Activated CD8-positive, alpha-beta memory T cell treated with anti-CD3 and anti-CD28 coated beads, Interleukin-2, amount 50 U/mL, for 24 hours (primary cell): ENCODE measurements at regions not wholly inside any gene's neighbourhood (a gene's known extent, or its start where the extent isn't known, plus 50 kb on each side); places are given as distances from the start of the nearest gene placed in this dataset.

Experiments used
- DNase-seq: peaks from one replicate; pipeline ENCODE4 v3.0.0-alpha.2; 2020; ENCODE audit errors: extremely low read depth

- no peak for DNase-seq
These were observed 277.4 kb upstream of the SOX5 start for GRCh38 chr12:24226745-24227350.

DNA sequence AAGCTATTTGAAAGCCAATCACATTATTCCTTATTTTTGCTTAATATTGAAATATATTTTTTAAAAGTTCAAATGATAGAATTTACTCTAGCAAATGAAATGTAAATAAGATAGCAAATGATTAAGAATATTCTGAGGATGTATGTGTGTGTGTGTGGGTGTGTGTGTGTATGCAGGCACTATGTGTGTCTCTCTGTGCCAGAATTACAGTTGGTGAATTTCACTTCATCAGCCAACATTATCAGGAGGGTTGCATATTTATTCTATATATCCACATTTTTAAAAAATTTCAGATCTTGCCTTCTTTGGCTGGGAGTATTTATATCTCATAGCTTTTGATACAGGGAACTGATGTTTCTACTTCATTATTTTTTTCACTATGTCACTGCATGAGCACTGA is 274.9 kb upstream of the SOX5 start:
- no peak for DNase-seq

GRCh38 chr12:24223926-24224325 is 274.5 kb upstream of the SOX5 start:
- no peak for DNase-seq

DNA sequence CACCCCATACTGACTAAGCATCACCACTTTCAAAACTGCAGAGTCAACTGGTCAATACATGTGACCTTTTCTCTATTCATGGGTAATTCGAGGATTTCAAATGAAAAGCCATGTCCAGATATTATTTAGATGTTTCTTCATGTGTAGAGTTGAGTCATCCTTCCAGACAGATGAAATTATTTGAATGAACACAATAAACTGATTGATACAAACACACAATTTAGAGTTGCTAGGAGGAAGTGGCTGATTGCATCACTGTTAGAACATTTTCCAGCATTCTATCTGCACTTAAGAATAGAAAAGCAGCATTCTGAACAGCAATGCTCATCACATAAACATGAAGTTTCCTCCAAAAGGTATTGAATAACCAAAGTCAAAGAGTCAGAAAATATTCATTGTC is 273.5 kb upstream of the SOX5 start:
- DNase-seq: no peak

DNA sequence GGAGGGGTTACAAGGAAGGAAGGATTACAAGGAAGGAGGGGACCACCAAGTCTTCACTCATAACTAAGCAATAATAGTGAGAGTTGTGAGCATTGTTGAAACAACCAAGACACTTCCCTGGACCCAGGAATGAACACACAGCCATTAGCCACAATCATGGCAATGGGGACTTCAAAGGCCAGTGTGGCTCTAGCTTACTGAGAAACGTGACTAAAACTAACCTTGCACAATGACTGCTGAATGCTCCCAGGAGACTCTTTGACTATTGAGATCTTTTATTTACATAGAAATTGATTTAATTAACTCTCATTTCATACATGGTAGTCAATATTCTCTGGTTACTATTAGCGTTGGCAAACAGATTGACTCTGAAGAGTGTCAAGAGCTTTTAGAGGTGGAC is 263.0 kb upstream of the SOX5 start:
- DNase-seq: no peak

DNA sequence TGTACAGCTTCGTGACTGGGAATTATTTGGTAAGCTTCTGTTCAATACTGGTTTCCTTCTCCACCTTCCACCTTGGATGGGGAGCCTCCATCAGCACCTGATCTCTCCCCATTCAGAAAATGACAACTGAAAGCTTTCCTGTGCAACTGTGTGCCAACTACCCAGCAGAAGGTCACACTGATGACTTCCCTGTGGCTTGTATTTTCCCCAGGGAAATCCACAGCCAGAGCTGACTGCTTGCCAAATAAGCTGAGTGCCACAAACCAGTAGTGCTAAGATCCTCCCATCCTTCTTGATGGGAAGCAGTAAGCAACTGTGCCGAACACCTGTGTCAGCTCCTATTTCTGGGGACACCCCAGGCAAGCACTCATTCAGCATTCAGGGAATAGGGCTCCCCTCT is 257.2 kb upstream of the SOX5 start:
- no peak for DNase-seq

- no peak for DNase-seq
These were observed 251.9 kb upstream of the SOX5 start for GRCh38 chr12:24201258-24201970.

DNA sequence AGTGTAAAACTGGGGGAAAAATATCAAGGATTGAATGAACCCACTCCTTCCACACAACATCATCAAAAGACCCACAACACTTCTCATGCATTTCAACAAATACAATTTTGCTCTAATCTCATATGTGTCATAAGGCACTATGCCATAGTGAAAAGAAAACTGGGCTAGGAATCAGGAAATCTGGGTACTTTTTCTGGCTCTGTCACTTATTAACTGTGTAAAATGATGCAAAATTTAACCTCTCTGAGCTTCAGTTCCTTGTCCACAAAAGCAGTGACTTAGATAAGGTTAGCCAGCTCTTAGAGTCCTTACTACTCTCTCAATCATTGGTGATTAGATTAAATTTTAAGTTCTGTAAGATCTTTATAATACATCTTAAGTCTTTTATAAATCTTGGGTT is 250.5 kb upstream of the SOX5 start:
- no peak for DNase-seq

DNA sequence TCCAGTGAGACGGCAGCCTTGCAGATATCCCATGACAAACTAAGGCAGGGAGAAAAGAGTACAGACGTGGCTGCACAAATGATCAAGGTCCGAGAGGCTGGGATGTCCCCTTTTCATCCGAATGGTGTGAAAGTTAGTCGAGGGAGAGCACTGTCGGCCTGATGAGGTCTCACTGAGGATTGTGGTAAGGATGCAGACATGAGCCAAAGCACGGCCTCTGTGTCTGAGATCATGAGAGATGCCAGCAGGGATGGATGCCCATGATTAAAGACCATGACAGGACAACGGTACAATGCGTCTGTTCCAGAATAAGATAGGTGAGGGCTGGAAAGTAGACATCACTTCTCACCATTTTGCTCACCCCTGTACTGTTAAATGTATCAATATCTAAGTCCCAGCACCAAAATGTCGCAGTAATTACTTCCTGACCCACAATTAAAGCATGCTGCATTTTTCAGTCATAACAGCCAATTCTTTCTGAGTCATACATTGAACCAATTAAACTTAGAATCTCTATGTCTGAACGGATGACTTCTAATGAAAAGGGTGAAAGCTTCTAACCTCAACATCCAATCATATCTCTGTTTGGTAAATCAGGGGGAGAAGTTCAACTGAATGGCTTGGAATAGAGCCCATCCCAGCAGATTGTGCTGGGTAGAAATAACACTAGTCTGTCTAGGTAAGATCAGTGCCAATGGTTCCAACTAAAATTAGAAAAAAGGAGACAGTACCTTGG is 249.6 kb upstream of the SOX5 start:
- no peak for DNase-seq

DNA sequence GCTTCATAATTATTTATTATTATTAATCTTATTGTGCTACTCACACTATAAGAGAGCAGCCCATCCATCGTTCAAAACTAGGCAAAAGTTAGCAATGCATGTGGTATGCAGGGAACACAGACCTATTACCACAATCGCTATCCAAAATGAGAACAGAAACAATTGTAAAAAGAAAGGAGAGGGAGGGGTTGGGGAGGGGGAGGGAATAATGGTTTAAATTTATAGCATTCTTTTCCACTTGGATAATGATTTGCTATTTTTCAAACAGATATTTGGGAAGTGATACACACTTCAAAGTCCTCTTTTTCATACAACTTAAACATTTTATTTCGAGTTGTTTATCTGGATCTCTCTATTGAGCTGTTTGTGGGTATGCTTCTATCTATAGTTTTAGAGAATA is 248.6 kb upstream of the SOX5 start:
- DNase-seq: no peak

DNA sequence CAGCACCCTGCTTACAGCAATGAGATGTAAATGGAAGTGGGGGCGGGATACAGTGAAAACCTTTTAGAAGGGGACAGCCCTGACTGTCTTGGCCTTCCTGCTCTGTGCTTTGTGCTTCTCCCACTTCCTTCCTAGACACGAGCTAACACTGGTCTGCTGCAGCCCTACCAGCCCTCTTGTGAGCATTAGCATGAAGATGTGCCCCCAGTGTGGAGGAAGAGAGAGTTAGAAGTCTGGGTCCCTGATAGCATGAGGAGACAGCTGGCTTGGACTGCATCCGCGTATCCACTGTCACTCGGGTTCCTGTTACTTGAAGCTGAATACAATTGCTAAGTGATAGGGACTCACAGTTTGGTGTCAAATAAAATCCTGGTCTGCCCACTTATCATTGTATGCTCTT is 248.1 kb upstream of the SOX5 start:
- DNase-seq: no peak

GRCh38 chr12:24195063-24195462 is 245.6 kb upstream of the SOX5 start:
- no peak for DNase-seq

DNA sequence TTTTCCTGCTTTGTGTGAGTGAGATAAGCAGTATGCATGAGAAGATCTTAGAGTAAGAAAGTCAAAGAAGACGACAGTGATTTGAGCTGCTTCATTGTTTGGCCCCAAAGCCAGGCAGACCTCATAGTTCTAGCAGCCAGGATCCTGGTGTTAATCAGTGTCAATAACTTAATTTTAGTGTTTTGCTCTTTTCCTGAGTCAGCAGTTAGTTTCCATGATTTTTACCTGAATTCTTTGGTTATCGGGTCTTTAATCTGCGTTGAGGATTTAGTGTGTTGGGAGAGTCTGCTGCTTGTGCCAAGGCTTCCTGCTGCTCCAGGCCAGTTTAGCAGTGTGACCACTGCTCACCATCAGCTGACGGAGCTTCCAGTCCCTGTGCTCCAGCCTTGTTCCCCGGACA is 241.6 kb upstream of the SOX5 start:
- DNase-seq: no peak

DNA sequence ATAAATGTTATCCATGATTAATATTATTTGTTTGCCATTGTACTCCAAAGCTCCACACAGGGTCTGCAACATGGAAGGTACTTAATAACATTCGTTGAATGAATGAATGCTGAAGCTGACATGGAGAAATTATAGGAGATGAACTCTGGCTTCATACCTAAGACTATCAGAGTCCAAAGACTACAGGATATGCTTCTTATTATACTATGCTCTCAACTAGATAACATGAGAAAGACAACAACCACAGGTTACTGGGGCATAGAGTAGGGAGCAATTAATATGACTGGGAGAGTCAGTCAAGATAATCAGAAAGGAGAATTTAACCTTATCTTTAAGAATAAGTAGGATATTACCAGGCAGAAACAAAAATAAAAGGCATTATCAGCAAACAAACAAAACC is 236.3 kb upstream of the SOX5 start:
- no peak for DNase-seq

- no peak for DNase-seq
These were observed 228.4 kb upstream of the SOX5 start for GRCh38 chr12:24177889-24178288.

GRCh38 chr12:24175929-24176328 is 226.5 kb upstream of the SOX5 start:
- no peak for DNase-seq

DNA sequence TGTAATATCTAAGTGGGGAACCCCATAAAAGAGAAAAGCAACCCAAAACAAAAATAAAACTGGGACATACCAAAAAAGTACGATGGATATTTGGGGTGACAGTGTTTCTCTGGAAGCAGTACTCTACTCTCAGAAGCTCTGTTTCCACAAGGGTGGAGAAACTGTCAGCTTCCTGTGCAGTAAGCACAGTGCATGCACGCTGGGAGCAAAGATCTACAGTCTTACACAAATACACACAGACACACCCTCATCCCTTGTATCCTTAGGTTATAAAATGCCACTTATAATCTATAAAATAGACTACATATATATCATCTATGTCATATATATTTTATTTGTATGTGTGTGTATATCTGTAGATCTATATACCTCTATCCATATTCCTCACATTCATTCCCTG is 225.8 kb upstream of the SOX5 start:
- DNase-seq: no peak

DNA sequence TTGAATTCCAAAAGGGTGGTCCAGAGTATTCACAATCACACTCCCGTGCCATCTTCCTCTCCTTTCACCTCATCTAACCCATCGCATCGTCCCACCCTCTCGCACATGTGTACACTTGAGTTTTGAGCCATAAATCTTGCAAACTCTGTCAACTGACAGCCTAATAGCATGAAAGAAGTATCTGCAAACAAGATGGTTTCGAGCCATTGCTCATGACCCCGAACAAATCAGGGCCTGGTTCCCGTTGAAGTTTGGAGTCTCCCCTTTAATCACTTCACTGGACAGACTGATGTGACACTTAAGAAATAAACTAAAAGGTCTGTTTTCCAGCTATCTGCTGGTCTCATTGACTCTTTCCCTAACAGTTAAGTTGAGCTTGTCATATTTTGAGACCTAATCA is 223.6 kb upstream of the SOX5 start:
- no peak for DNase-seq

- DNase-seq: no peak
These were observed 223.2 kb upstream of the SOX5 start for GRCh38 chr12:24172773-24173066.

DNA sequence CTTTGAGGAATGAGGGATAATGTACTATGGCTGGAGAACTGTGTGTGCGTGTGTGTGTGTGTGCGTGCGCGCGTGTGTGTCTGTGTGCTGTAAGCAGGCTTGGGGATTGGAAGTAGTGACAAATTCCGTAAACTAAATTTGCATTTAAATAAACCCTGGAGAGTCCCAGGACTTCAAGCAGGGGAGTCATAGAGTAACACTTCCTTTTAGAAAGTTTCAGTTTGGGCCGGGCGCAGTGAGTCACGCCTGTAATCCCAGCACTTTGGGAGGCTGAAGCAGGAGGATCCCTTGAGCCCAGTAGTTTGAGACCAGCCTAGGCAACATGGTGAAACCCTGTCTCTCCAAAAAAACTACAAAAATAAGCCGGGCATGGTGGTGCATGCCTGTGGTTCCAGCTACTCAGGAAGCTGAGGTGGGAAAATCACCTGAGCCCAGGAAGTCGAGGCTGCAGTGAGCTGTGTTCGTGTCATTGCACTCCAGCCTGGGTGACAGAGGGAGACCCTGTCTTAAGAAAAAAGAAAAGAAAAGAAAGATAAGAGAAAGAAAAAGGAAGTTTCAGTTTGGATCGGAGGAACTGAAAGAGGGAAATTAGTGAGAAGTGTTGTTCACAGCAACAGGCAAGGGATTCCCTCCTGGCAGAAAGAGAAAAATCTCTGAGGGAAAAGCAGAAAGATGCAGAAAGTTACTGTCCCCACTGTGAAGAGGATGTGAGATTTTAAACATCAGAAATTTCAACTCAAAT is 222.7 kb upstream of the SOX5 start:
- DNase-seq: no peak

GRCh38 chr12:24155042-24155441 is 205.6 kb upstream of the SOX5 start:
- DNase-seq: no peak

DNA sequence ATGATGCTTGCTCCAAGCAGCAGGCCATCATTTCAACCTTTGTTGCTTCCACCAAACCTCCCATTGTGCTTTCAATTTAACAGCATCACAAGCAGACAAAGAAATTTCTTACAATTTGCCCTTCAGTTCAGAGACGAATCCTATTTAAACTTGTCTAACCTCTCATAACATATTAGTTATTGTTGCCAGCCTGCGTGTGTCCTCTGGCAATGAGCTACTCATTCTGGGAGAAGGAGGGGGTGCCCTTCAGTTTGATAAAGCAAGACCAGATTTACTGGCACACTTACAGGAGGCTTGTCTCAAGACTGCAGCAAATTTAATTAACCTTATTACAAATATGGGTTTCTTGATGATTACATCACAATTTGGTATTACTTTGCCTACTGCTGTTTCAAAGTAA is 203.6 kb upstream of the SOX5 start:
- no peak for DNase-seq

DNA sequence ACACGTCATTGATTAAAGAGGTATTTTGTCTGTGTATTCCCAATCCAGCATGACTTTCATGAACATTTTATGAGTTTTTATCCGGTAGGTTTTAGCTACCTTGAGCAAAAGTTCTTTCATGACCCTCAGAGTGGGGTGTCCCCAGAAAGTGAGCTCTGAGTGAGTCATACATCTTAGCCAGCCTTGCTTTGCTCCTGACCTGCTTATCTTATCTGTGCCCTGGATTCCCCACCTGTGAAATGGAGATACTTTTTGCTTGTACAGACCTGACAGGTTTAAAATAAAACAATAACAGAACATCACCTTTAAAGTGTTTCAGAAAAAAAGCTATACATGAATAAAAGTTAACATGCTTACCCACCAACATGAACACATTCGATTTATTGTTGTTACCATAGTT is 202.8 kb upstream of the SOX5 start:
- DNase-seq: no peak
